ENCODE measurements at regions not wholly inside any gene's neighbourhood (a gene's known extent, or its start where the extent isn't known, plus 50 kb on each side); places are given as distances from the start of the nearest gene placed in this dataset.

- Mint-ChIP-seq H3K27me3 (ENCODE audit: low read depth) (no peaks in the 10 kb centered on the region), H3K27ac (no peak overlapping the region)
- no CpG with 5 or more reads among the region's 2 CpGs for WGBS (ENCODE audit: extremely low coverage, insufficient read length, low lambda C conversion rate)
Observed at GRCh38 chr14:57078054-57078453, 190.7 kb downstream of the EXOC5 start.

More at GRCh38 chr14:57078054-57078453, 190.7 kb downstream of the EXOC5 start:
- H3K4ac ChIP-seq (ENCODE audit: low read depth, low read length), result no peak overlapping the region
- no peaks in the 10 kb centered on the region for H3K79me2 ChIP-seq (ENCODE audit: insufficient read depth, low read length)
- H2BK5ac ChIP-seq (ENCODE audit: insufficient read length, low read length), result no peak overlapping the region
- no peak overlapping the region for H2BK20ac ChIP-seq (ENCODE audit: low read depth, low read length, poor library complexity, severe bottlenecking)
- no peak overlapping the region for H3T11ph ChIP-seq (ENCODE audit: low read length)
- H3K56ac ChIP-seq (ENCODE audit: insufficient read length, low read depth, low read length), result no peak overlapping the region
- H2AFZ ChIP-seq (ENCODE audit: low read length), result no peak overlapping the region
- no peaks in the 10 kb centered on the region for H4K20me1 ChIP-seq (ENCODE audit: control insufficient read depth, insufficient read depth, insufficient read length)
- no peak overlapping the region for H2BK120ac ChIP-seq (ENCODE audit: low read depth, low read length, poor library complexity, severe bottlenecking)
- H3K9ac ChIP-seq (ENCODE audit: extremely low read depth, insufficient read length, low read length), result no peak overlapping the region
- H3K4me1 ChIP-seq (ENCODE audit: insufficient read depth, low read length), result 0 out of 2 replicates have a peak, but pooled peaks cover 4% of the 10 kb centered on the region
- no peaks in the 10 kb centered on the region for H3K79me1 ChIP-seq (ENCODE audit: insufficient read depth, low read depth, low read length, poor library complexity, severe bottlenecking)
- H4K91ac ChIP-seq (ENCODE audit: insufficient read length, low read depth, low read length), result no peak overlapping the region
- H3K9me3 ChIP-seq (ENCODE audit: control insufficient read depth, low read depth, low read length), result no peaks in the 10 kb centered on the region
- no peak for DNase-seq
- no peak overlapping the region for H3K23ac ChIP-seq (ENCODE audit: insufficient read length, low read depth, low read length)
- H4K5ac ChIP-seq (ENCODE audit: insufficient read length, low read depth, low read length), result no peak overlapping the region
- Mint-ChIP-seq H3K4me1 (peaks cover 29% of the 10 kb centered on the region in 2 experiments), H3K4me3 (no peak overlapping the region), H3K36me3 (ENCODE audit: insufficient read depth in 1 of 3, low read depth in 3 of 3) (no peaks in the 10 kb centered on the region), H3K9me3 (no peaks in the 10 kb centered on the region)
- H2BK15ac ChIP-seq (ENCODE audit: low read depth, low read length), result no peak overlapping the region
- no peak overlapping the region for H3K4me2 ChIP-seq (ENCODE audit: insufficient read depth, insufficient read length, low read length)
- no peak overlapping the region for H3K27ac ChIP-seq (ENCODE audit: insufficient read length, low read depth, low read length)
- H3K14ac ChIP-seq (ENCODE audit: insufficient read depth, low read length), result no peak overlapping the region
- TF ChIP-seq CTCF (conservative IDR thresholded peaks at IDR 0.05), result no peak
- no peaks in the 10 kb centered on the region for H3K27me3 ChIP-seq (ENCODE audit: insufficient read depth, low read length)
- no peak overlapping the region for H2AK5ac ChIP-seq (ENCODE audit: insufficient read length, low read length)
- no peaks in the 10 kb centered on the region for H3K23me2 ChIP-seq (ENCODE audit: insufficient read length, low read depth, low read length, poor library complexity, severe bottlenecking)
- H4K8ac ChIP-seq (replicated peaks; ENCODE audit: insufficient read length, low read depth, low read length), result no peak overlapping the region
- H3K18ac ChIP-seq (ENCODE audit: insufficient read length, low read depth, low read length), result no peak overlapping the region
- no peak overlapping the region for H2BK12ac ChIP-seq (ENCODE audit: insufficient read length, low read depth, low read length)

All from H9 (cell line).